COLO668 (cell line): ENCODE measurements at regions not wholly inside any gene's neighbourhood (a gene's known extent, or its start where the extent isn't known, plus 50 kb on each side); places are given as distances from the start of the nearest gene placed in this dataset.
"Not testable (repeated sequence)": the region's sequence is repeated elsewhere in the genome, so short reads cannot be mapped to it uniquely, and the experiment has no call there.

ENCODE experiments used
- DNase-seq: peaks from one replicate; lab custom pipeline; 2025; ENCODE audit not compliant: unreplicated experiment; lab: John Stamatoyannopoulos, UW

DNA sequence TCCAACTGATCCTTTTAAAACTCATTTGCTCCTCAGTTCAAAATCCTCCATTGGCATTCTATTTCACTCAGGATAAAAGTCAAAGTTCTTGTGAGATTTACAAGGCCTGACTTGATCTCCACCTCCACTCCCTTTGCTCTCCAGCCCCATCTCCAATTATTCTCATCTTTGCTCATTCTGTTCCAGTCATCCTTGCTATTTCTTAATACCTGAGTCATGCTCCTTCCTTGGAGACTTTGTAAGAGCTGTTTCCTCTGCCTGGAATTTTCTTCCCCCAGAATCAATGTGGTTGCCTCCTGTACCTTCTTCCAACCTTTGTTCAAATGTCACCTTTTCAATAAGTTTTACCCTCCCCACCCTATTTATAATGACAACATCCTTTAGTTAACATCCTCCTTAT, 373.5 kb downstream of the HTR1B start:
- DNase-seq, result no peak

DNA sequence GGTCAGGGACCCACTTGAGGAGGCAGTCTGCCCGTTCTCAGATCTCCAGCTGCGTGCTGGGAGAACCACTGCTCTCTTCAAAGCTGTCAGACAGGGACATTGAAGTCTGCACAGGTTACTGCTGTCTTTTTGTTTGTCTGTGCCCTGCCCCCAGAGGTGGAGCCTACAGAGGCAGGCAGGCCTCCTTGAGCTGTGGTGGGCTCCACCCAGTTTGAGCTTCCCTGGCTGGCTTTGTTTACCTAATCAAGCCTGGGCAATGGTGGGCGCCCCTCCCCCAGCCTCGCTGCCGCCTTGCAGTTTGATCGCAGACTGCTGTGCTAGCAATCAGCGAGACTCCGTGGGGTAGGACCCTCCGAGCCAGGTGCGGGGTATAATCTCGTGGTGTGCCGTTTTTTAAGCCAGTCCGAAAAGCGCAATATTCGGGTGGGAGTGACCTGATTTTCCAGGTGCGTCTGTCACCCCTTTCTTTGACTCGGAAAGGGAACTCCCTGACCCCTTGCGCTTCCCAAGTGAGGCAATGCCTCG, 375.4 kb downstream of the HTR1B start:
- not testable (repeated sequence) for DNase-seq

DNA sequence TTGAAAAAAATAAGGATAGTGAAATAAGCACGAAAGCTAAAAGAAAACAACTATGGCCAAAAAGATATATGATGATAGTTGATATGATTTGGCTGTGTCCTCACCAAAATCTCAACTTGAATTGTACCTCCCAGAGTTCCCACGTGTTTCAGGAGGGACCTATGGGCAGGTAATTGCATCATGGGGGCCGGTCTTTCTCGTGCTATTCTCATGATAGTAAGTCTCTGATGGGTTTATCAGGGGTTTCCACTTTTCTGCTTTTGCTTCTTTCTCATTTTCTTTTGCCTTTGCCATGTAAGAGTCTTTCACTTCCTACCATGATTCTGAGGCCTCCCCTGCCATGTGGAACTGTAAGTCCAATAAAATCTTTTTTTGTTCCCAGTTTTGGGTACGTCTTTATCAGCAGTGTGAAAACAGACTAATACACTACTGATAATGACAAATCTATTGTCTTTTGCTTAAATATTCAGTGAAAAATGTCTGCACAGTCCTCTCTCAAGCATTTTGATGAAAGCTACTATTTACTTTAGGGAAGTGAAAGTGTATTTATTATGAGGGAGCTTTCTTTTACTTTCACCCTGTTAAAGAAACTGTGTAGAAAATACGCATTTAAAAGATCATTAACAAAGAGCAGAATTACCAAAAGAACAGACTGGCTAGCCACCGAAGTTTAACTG, 389.1 kb downstream of the HTR1B start:
- no peak for DNase-seq

DNA sequence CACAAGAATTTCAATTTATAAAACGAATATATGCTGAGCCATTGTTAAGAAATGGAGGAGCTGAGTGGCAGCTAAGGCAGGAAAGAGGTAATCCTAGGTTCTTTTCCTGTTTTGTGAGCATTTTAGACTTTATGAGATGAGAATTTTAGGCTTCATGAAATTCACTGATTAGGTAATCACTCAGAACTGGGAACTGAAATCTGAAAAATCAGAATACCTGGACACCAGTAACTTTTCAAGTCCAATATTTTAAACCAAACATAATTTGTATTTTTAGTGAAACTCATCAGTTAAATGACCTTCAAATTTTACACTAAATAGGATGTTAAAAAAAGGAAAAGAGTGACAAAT, 389.9 kb downstream of the HTR1B start:
- no peak for DNase-seq

DNA sequence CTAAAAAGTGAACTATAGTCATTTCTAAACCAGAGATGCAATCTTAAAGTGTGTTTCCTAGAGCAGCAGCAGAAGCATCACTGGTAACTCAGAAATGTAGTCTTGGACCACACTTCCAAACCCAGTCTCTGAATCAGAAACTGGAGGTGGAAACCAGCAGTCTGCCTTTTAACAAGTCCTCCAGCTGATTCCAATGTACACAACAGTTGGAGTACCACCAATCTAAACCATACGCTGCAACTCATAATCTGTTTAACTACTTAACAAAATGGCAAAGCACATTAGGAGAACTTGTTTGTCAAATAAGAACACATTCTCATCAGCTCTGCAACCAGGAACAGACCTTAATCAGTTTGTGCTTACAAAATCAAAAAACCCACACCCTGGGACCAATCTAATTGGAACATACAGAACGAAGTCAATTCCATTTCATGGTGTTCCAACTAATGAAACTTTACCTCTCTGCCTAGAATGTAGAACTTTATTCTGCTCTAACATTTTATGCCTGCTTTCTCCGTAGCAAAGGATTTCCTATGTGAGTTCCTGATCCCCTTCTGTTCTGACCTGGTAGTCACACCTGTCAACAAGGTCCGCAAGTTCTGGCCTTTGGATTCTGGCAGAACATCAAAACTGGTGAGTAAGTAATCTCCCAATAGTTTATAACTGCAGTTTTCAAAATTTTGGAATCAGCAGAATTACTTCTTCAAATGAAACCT, 390.4 kb downstream of the HTR1B start:
- no peak for DNase-seq

DNA sequence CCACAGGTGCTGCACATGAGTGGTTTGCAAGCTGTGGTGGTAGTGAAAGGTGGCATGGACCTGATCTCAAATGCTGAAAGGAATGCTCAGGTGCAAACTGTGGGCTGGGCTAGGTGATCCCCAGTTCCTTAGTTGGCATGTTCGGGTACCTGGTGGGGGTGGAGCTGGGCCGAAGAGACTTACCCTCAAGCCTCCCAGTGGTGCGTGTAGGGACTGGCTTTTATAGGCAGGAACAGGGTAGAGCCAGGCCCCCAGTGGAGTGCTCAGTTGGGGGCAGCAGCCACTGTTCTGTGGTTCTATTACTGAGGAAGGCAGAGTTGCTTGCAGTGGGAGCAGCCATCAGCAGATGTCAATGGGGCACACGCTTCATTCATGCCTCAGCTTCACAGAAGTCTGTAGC, 399.8 kb downstream of the HTR1B start:
- DNase-seq, result no peak

DNA sequence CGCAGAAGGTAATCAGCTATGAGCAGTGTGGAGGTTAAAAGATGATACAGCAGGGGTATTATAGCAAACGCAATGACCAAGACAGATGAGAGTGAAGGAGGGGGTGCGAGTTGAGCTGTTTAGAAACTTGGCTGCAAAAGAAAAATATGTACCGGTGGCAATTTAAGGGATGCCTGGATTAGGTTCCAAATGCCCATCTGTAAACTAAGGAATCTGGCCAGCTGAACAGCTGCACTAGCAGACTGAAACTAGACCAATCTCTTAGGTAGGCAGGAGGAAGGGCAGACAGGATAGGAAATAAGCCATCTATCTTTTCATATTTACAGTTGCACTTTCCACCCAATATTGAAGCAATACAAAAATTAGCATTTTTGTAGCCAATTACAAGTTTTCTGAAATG, 407.6 kb downstream of the HTR1B start:
- DNase-seq, result no peak

DNA sequence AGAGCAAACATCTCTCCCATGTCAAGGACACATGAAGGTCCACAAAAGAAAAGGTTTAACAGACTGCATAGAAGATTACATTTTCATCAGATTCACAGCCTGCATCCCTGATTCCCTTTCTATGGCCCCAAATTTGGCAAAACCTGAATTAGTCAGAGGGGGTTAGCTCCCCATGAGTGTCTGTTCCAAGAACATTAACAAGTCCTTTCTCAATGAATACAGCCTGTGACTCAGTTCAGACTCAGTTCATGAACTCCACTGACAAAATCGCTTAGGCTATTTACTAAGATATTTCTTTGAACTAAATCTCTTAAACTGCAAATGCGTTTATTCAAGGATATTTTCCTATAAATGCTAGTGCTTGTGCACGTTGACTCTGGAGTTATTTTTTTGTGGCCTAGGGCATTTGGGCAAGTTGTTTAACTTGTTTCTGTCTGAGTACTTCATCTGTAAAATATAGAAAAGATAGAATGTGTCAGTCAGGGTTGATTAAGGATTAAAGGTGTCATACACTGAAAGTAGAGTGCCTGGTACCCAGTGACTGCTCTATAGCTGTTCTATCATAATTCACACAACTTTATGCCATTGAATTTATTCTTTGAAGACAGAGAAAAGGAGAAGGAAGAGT, 422.6 kb downstream of the HTR1B start:
- no peak for DNase-seq

DNA sequence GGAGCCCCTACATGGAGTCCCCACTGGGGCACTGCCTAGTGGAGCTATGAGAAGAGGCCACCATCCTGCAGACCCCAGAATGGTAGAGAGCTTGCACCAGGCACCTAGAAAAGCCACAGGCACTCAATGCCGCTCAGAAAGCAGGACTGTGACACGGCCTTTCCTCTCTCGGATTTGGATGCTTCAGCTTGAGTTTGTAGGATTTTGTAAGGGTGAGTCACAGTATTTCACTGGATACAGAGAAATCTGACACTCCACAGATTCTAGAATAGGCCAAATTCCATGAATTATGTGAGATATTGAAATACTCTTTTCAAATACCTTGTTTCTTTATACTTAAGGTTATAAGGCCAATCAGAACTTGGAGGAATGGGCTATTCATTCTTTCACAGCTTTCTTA, 424.5 kb downstream of the HTR1B start:
- no peak for DNase-seq

DNA sequence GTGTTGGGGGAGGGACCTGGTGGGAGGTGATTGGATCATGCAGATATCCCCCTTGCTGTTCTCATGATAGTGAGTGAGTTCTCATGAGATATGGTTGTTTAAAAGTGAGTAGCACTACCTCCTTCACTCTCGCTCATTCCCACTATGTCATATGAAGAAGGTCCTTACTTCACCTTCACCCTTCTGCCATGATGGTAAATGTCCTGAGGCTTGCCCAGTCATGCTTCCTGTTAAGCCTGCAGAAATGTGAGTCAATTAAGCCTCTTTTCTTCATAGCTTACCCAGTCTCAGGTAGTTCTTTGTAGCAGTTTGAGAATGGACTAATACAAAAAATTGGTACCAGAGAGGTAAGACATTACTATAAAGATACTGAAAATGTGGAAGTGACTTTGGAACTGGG, 425.9 kb downstream of the HTR1B start:
- DNase-seq, result no peak

DNA sequence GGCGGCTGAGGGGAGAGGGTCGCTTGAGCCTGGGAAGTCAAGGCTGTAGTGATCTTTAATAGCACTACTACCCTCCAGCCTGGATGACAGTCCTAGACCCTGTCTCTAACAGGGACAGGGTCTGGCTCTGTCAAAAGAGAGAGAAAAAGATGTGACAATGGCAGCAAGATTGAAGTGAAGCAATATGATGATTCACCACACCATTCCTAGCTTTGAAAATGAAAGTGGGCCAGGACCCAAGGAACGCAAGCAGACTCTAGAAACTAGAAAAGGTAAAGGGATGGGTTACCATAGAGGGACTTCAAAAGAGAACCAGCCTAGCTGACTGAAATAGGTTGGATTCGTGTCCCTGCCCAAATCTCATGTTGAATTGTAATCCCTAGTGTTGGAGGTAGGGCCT, 426.9 kb downstream of the HTR1B start:
- DNase-seq, result no peak

DNA sequence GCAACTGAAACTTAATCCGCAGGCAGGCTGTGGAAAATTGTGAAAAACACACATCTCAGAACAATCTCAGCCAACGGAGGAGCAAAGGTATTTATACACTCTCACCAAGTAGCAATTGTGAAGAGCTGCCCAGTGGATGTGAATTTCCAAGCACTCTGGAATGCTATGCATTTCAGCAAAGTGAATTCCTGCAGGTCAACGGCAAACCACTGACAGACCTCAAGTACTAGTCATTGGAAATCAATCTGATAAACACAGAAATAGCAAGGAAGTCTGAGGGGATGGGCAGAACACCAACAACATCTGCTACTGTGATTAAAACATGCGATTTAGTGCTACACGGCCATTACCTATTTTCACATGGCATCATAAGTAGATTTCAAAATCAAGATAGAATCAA, 429.1 kb downstream of the HTR1B start:
- DNase-seq, result no peak

DNA sequence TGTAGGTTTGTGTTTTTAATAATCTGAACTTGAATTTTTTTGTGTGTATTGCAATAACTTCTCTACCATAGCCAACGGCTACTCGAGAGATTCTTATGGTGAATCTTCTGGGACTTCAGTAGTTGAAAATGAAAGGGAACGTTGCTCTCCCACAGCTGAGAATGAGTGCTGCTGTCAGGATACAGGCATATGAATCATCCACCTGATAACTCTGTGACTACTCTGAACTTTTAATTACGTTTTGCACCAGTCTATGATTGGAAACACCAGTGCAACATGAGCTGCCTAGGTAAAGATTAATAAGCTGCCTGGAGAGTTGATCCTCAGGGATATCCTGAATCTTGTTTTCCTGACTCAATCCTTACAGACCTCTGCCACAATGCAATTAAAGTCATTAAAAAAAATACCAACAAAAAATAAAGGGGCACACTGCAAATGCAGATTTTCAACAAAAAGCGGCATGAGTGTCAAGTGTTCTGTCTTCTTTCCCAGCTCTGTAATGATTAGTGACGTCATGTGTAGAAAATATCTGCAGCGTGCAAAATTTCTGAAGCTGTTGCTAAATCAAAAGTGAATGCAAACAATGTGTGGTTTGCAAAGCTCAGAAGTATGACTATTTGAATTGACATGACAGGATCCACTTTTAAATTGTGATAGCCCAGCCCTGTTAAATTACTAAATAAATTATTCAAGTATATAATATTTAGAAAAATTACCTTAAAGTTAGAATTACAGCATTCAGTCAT, 432.2 kb downstream of the HTR1B start:
- no peak for DNase-seq

DNA sequence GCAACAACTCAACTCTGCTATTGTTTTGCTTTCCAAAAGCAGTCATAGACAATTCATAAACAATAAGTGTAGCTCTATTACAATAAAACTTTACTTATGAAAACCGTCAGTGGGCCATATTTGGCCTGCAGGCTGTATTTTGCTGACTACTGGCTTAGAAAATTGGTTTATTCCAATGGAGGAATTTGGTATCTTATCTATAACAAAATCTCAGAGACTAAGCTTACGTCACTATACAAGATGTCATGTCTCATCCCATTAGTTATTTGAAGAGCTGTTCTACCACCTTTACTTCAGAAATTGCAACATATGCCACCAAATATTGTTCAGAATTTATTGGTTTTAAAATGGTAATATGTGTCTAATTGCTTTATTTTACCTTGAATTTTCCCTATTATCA, 436.9 kb downstream of the HTR1B start:
- no peak for DNase-seq

DNA sequence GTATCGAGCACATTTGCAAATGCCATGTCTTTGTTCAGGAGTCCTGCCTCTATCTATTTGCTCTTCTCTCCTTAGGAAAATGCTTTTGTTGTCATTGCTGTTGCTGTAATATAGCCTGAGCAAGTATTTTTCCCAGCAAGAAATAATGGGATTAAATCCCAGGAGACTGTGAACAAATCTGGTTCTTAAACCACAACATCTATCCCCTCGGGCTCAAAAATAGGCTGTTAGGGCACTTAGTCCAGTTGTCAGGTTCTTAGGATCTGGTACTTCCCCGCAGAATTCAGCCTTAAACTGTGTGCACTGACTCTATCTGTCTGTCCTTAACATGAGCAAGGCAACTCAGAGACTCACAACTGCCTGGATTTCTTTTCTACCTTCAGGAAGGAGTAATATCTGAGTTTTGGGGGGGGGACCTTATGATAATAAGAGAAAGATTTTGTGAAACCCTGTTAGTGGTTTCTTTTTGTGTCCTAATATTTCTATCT, 437.5 kb downstream of the HTR1B start:
- DNase-seq, result no peak

DNA sequence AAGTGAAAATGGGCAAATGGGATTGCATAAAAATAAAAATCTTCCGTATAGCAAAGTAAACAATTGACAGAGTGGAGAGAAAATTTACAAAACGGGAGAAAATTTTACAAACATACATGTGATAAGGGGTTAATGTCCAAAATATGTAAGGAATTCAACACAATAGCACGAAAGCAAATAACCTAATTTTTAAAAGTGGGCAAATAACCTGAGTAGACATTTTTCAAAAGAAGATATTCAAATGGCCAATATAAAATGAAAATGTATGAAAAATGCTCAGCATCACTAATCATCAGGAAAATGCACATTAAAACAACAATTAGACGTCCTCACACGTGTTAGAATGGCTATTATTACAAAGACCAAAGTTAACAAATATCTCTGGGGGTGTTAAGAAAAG, 441.5 kb downstream of the HTR1B start:
- DNase-seq, result no peak

DNA sequence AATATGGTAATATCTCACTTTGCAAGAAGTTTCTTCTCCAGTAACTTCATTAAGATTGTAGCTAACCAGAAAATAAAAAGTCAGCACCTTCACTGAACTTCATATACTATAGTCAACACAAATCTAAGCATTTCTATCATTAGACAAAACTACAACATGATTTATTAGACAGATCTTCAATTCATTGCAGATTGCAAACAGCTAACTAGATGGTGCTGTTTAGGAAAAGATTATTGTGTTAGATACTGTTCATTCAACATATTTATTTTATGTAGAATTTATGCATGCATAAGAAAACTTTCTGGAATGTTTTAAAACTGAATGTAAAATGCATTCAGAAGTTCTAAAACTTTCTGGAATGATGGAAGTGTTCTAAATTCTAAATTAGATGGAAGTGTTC, 442.1 kb downstream of the HTR1B start:
- no peak for DNase-seq

DNA sequence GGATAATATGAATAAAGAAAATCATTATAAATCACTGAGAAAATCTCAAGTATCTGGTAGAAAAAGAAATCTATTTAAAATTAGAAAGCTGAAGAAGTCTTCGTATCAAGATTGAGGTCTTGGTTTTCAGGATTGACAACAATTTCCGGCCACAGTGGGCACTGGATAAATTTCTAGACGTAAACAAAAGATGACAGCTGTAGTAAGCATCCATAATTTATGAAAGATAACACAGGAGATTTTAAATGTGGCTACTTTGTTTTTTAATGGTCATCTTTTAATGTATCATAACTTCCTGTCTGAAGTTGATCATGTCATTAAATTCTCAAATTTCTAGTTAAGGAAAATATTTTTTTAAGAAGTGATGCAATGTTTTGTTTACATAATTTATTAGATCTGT, 444.2 kb downstream of the HTR1B start:
- DNase-seq, result no peak

DNA sequence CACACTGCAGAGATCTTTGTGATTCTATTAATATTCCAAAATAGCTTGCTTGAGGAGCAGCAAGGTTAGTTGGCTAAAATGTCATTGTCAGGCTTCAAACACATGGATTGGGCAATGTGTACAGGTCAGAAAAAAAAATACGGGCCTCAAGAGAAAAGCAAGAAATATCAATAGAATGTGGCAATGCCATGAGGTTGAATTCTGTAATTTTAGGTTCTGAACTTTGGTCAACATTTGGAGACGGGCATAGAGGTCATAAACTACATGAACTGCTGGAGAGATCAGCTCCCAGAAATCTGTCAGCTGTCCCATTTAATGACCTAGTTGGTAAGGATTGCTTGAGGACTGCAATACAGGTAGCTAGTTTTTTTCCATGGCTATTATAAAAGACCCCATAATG, 445.8 kb downstream of the HTR1B start:
- no peak for DNase-seq

DNA sequence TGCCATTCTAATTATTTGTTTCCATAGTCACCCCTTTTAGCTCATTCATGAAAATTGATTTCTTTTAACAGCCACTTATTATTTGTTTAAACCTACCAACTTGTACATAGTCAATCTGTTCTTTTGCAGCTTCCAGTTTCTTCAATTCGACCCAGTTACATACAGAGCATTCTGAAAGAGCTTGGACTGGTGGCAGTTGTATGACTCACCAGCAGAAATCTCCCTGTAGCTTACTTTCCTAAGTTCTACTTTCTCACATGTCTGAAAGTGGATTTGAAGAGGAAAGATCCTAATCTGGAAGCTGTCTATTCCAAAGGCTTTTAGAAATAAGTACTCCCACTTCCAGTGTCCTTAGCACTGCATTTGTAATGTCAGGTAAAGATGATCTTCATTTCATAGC, 447.9 kb downstream of the HTR1B start:
- DNase-seq, result no peak

DNA sequence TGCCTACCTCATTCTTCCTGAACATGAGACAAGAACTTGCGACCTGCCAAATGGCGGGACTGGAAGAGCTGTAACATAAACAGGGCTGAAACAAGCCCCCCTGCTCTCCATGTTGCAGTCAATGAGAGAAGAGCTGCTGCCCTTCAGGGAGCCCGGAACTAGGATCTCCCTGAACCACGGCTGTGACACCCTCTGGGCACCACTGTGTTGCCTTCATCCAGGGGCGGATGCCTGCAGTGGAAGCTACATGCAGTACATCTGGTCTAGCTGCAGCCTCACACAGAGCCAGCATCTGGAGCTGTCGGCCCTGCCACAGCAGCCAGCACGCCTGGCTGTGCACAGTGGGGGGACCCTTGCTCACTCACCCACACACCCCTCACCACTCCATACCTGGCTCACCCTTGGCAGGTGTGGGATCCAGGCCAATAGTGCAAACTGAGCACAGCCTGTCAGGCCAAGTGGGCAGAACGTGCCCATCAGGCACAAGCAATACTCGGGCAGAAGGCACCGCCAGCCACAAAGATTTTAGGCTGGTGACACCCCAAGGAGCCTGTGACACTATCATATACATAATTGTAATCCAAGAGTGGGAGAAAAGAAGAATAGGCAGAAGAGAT, 451.3 kb downstream of the HTR1B start:
- DNase-seq, result no peak
